Progenitor cell of endocrine pancreas (in vitro differentiated cells): ENCODE measurements at regions not wholly inside any gene's neighbourhood (a gene's known extent, or its start where the extent isn't known, plus 50 kb on each side); places are given as distances from the start of the nearest gene placed in this dataset.

Source experiments
- DNase-seq: peaks from one replicate; pipeline ENCODE4 v3.0.0; 2021; ENCODE audit warnings: low spot score; ENCODE audit not compliant: unreplicated experiment
- H3K27ac Mint-ChIP-seq: 2 replicates; pipeline ENCODE4 v1.8.0; 2021; ENCODE audit warnings: mild to moderate bottlenecking, moderate library complexity, mixed read lengths
- H3K27me3 Mint-ChIP-seq: 2 replicates; pipeline ENCODE4 v1.8.0; 2021; ENCODE audit warnings: mixed read lengths
- H3K36me3 Mint-ChIP-seq: 2 replicates; pipeline ENCODE4 v1.8.0; 2022; ENCODE audit warnings: mixed read lengths; ENCODE audit not compliant: insufficient read depth
- H3K4me1 Mint-ChIP-seq: 2 replicates; pipeline ENCODE4 v1.8.0; 2021; ENCODE audit warnings: low read depth, mixed read lengths
- H3K4me3 Mint-ChIP-seq: 2 replicates; pipeline ENCODE4 v1.8.0; 2021; ENCODE audit warnings: low read depth, mild to moderate bottlenecking, moderate library complexity, mixed read lengths
- H3K9me3 Mint-ChIP-seq: 2 replicates; pipeline ENCODE4 v1.8.0; 2021; ENCODE audit warnings: low read depth, mixed read lengths
- TF ChIP-seq, protein P1 (sequence below): fragments of 200-600 bp; sonication (generic); IDR thresholded peaks from one replicate; pipeline ENCODE4 v1.5.0; 2021; ENCODE audit warnings: antibody characterized with exemption, mild to moderate bottlenecking; ENCODE audit not compliant: unreplicated experiment

DNA sequence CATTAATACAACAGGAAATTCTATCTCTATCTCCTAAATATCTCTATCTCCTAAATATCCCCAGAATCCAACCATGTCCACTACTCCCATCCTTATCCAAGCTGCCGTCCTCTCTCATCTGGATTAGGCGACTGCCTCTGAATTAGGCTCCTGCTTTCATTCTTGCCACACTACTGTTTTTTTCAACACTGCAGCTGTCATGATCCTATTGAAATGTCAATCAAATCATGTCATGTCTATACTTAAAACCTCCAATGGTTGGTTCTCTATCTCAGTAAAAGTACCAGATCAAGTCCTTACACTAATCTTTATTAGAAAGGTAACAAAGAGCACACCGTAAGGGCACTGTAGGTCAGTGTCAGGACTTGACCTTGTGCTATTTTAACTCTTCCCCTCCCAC is 82.0 kb upstream of the NFIA start:
- Mint-ChIP-seq H3K27me3 (peaks cover 27% of the 10 kb centered on the region), H3K27ac (no peak overlapping the region), H3K36me3 (no peaks in the 10 kb centered on the region), H3K4me3 (no peak overlapping the region), H3K9me3 (no peaks in the 10 kb centered on the region), H3K4me1 (no peaks in the 10 kb centered on the region)
- TF ChIP-seq, protein P1, sequence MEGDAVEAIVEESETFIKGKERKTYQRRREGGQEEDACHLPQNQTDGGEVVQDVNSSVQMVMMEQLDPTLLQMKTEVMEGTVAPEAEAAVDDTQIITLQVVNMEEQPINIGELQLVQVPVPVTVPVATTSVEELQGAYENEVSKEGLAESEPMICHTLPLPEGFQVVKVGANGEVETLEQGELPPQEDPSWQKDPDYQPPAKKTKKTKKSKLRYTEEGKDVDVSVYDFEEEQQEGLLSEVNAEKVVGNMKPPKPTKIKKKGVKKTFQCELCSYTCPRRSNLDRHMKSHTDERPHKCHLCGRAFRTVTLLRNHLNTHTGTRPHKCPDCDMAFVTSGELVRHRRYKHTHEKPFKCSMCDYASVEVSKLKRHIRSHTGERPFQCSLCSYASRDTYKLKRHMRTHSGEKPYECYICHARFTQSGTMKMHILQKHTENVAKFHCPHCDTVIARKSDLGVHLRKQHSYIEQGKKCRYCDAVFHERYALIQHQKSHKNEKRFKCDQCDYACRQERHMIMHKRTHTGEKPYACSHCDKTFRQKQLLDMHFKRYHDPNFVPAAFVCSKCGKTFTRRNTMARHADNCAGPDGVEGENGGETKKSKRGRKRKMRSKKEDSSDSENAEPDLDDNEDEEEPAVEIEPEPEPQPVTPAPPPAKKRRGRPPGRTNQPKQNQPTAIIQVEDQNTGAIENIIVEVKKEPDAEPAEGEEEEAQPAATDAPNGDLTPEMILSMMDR = no peak
- no peak for DNase-seq

DNA sequence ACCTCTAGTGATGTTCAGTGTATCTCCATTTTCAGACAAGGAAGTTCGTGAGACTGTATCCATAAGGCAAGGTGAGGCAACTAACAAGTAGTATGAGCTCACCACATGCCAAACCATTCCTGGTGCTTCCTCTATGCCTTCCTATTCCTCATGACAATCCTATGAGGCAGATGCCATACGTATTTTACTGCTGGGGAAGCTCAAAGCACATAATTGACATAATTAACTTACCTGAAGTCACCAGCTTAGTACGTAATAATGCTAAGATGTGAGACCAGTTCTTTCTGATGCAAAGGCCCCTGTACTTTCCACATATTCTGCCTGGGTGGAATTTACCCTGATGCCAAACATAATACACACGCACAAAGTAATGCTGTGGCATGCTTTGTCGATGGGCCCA is 83.6 kb upstream of the NFIA start:
- Mint-ChIP-seq H3K36me3 (no peaks in the 10 kb centered on the region), H3K27ac (no peak overlapping the region), H3K27me3 (peaks cover 17% of the 10 kb centered on the region), H3K4me3 (no peak overlapping the region), H3K4me1 (no peaks in the 10 kb centered on the region), H3K9me3 (no peaks in the 10 kb centered on the region)
- TF ChIP-seq, protein P1 = no peak
- DNase-seq = no peak

GRCh38 chr1:60994828-60995492 is 87.4 kb upstream of the NFIA start:
- H3K9me3 Mint-ChIP-seq = no peaks in the 10 kb centered on the region
- H3K27me3 Mint-ChIP-seq = peaks cover 18% of the 10 kb centered on the region
- H3K4me3 Mint-ChIP-seq = no peak overlapping the region

GRCh38 chr1:60994369-60994768 is 88.0 kb upstream of the NFIA start:
- TF ChIP-seq, protein P1 = no peak
- peaks cover 18% of the 10 kb centered on the region for H3K27me3 Mint-ChIP-seq
- no peak for DNase-seq
- no peaks in the 10 kb centered on the region for H3K36me3 Mint-ChIP-seq
- H3K27ac Mint-ChIP-seq = no peak overlapping the region
- H3K4me3 Mint-ChIP-seq = no peak overlapping the region
- no peaks in the 10 kb centered on the region for H3K9me3 Mint-ChIP-seq
- peaks cover 10% of the 10 kb centered on the region for H3K4me1 Mint-ChIP-seq

More at GRCh38 chr1:60994828-60995492, 87.4 kb upstream of the NFIA start:
- DNase-seq = no peak
- TF ChIP-seq, protein P1 = no peak
- Mint-ChIP-seq H3K36me3 (no peaks in the 10 kb centered on the region), H3K4me1 (peaks cover 10% of the 10 kb centered on the region), H3K27ac (no peak overlapping the region)

- no peaks in the 10 kb centered on the region for H3K36me3 Mint-ChIP-seq
- TF ChIP-seq, protein P1 = no peak
- no peak for DNase-seq
- no peak overlapping the region for H3K27ac Mint-ChIP-seq
- peaks cover 12% of the 10 kb centered on the region for H3K4me1 Mint-ChIP-seq
- peaks cover 12% of the 10 kb centered on the region for H3K27me3 Mint-ChIP-seq
- no peaks in the 10 kb centered on the region for H3K9me3 Mint-ChIP-seq
- H3K4me3 Mint-ChIP-seq = no peak overlapping the region
Measured at GRCh38 chr1:60992165-60992564, 90.2 kb upstream of the NFIA start.
